H1 (cell line): ENCODE measurements at regions not wholly inside any gene's neighbourhood (a gene's known extent, or its start where the extent isn't known, plus 50 kb on each side); places are given as distances from the start of the nearest gene placed in this dataset.

Experiments used
- ATF2 ChIP-seq: IDR thresholded peaks from 2 replicates; pipeline ENCODE4 v1.6.1; 2012; ENCODE audit warnings: low read length, inconsistent platforms
- BACH1 ChIP-seq: IDR thresholded peaks from 2 replicates; pipeline ENCODE4 v1.6.1; 2012; ENCODE audit warnings: low read length, improper control_type of control experiment
- EZH2 ChIP-seq: fragments of 200-600 bp; sonication (generic); IDR thresholded peaks from 2 replicates; pipeline ENCODE4 v1.7.1; 2012; ENCODE audit warnings: low read depth, mild to moderate bottlenecking, moderate library complexity, low read length, inconsistent platforms; ENCODE audit not compliant: severe bottlenecking
- FOSL1 ChIP-seq: IDR thresholded peaks from 2 replicates; pipeline ENCODE4 v1.6.1; 2011; ENCODE audit warnings: mild to moderate bottlenecking, low read depth, low read length, moderate library complexity; ENCODE audit not compliant: insufficient read depth
- GTF2F1 ChIP-seq: IDR thresholded peaks from 2 replicates; pipeline ENCODE4 v1.6.1; 2012; ENCODE audit warnings: low read depth, low read length, improper control_type of control experiment, borderline replicate concordance
- POLR2AphosphoS5 ChIP-seq: IDR thresholded peaks from 2 replicates; pipeline ENCODE4 v1.6.1; 2011; ENCODE audit warnings: low read depth, low read length
- RAD21 ChIP-seq, 2 experiments: IDR thresholded peaks in 1 of 2; conservative IDR thresholded peaks in 1 of 2; 2 replicates each; pipeline ENCODE4 v1.6.1; 2011; ENCODE audit warnings: low read depth in 2 of 2, low read length in 2 of 2, improper control_type of control experiment in 1 of 2, inconsistent platforms in 1 of 2, mild to moderate bottlenecking in 1 of 2, moderate library complexity in 1 of 2
- RFX5 ChIP-seq: IDR thresholded peaks from 2 replicates; pipeline ENCODE4 v1.6.1; 2011; ENCODE audit warnings: low read depth, low read length, improper control_type of control experiment, borderline replicate concordance
- TCF12 ChIP-seq: IDR thresholded peaks from 2 replicates; pipeline ENCODE4 v1.6.1; 2011; ENCODE audit warnings: low read depth, mild to moderate bottlenecking, low read length
- TEAD4 ChIP-seq: IDR thresholded peaks from 2 replicates; pipeline ENCODE4 v1.6.1; 2012; ENCODE audit warnings: low read depth, low read length, inconsistent platforms, mixed read lengths
- YY1 ChIP-seq: IDR thresholded peaks from 2 replicates; pipeline ENCODE4 v1.6.1; 2011; ENCODE audit warnings: low read depth, mild to moderate bottlenecking, low read length
- TF ChIP-seq, protein P1 (sequence below), 3 experiments: IDR thresholded peaks; 1 replicate in 2 of 3; 2 replicates in 1 of 3; pipeline versions ENCODE4 v1.5.1 to v1.6.1; 2011; ENCODE audit warnings: low read length in 3 of 3, mild to moderate bottlenecking in 3 of 3, inconsistent platforms in 2 of 3, low read depth in 1 of 3, moderate library complexity in 1 of 3; ENCODE audit not compliant: insufficient read depth in 1 of 3; ENCODE audit errors: control extremely low read depth in 1 of 3

DNA sequence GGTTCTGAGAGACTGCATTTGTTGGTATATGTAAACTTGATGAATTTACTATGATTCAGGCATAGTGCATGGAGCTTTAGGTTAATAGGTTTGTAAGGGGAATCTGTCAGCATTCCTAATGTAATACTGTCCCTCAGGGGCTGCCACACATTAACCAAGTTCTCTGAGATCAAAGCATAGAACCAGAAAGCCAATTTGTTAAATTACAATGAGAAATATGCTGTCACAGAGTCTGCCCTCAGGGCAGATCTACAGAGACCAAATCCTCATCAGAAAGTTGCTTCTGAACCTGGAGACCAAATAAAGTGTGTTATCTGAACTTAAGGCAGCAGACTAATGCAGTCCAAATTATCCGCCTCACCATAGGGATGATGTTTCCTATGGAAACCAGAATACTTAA lies 250.8 kb upstream of the HTR1E start:
- no peak for TF ChIP-seq TEAD4
- no peak for TF ChIP-seq RFX5
- TF ChIP-seq TCF12, result no peak
- TF ChIP-seq YY1, result no peak
- TF ChIP-seq FOSL1, result no peak
- no peak for TF ChIP-seq BACH1
- TF ChIP-seq, protein P1, sequence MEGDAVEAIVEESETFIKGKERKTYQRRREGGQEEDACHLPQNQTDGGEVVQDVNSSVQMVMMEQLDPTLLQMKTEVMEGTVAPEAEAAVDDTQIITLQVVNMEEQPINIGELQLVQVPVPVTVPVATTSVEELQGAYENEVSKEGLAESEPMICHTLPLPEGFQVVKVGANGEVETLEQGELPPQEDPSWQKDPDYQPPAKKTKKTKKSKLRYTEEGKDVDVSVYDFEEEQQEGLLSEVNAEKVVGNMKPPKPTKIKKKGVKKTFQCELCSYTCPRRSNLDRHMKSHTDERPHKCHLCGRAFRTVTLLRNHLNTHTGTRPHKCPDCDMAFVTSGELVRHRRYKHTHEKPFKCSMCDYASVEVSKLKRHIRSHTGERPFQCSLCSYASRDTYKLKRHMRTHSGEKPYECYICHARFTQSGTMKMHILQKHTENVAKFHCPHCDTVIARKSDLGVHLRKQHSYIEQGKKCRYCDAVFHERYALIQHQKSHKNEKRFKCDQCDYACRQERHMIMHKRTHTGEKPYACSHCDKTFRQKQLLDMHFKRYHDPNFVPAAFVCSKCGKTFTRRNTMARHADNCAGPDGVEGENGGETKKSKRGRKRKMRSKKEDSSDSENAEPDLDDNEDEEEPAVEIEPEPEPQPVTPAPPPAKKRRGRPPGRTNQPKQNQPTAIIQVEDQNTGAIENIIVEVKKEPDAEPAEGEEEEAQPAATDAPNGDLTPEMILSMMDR (IDR thresholded peaks at IDR 0.05; ENCODE audit: control extremely low read depth in 1 of 3, insufficient read depth in 1 of 3, low read depth in 1 of 3, low read length in 3 of 3), result no peak
- TF ChIP-seq RAD21 (IDR thresholded peaks at IDR 0.05 in 1 of 2, conservative IDR thresholded peaks at IDR 0.05 in 1 of 2; ENCODE audit: low read depth in 2 of 2, low read length in 2 of 2), result no peak
- no peak for TF ChIP-seq POLR2AphosphoS5
- no peak for TF ChIP-seq GTF2F1
- no peak for TF ChIP-seq ATF2
- no peak for TF ChIP-seq EZH2
